WTC11 (cell line): ENCODE measurements at regions not wholly inside any gene's neighbourhood (a gene's known extent, or its start where the extent isn't known, plus 50 kb on each side); places are given as distances from the start of the nearest gene placed in this dataset.
"Not testable (repeated sequence)": the region's sequence is repeated elsewhere in the genome, so short reads cannot be mapped to it uniquely, and the experiment has no call there.

Source experiments
- ETV6 ChIP-seq: sonication (generic); formaldehyde crosslinking; IDR thresholded peaks from 2 replicates; pipeline ENCODE4 v1.8.1; 2022; ENCODE audit warnings: mild to moderate bottlenecking, missing genetic modification reagents
- FOXP1 ChIP-seq: sonication (generic); formaldehyde crosslinking; IDR thresholded peaks from 2 replicates; pipeline ENCODE4 v1.8.0; 2022; ENCODE audit warnings: missing genetic modification reagents, mild to moderate bottlenecking, moderate library complexity, borderline replicate concordance
- SP1 ChIP-seq: sonication (generic); formaldehyde crosslinking; conservative IDR thresholded peaks from 2 replicates; pipeline ENCODE4 v1.8.1; 2022; ENCODE audit warnings: missing genetic modification reagents
- TEAD4 ChIP-seq: sonication (generic); formaldehyde crosslinking; IDR thresholded peaks from 2 replicates; pipeline ENCODE4 v1.8.0; 2022; ENCODE audit warnings: mild to moderate bottlenecking, missing genetic modification reagents
- TF ChIP-seq, protein P1 (sequence below): fragments of 200-600 bp; IDR thresholded peaks from 2 replicates; pipeline ENCODE4 v1.8.0; 2022; ENCODE audit warnings: antibody characterized with exemption

DNA sequence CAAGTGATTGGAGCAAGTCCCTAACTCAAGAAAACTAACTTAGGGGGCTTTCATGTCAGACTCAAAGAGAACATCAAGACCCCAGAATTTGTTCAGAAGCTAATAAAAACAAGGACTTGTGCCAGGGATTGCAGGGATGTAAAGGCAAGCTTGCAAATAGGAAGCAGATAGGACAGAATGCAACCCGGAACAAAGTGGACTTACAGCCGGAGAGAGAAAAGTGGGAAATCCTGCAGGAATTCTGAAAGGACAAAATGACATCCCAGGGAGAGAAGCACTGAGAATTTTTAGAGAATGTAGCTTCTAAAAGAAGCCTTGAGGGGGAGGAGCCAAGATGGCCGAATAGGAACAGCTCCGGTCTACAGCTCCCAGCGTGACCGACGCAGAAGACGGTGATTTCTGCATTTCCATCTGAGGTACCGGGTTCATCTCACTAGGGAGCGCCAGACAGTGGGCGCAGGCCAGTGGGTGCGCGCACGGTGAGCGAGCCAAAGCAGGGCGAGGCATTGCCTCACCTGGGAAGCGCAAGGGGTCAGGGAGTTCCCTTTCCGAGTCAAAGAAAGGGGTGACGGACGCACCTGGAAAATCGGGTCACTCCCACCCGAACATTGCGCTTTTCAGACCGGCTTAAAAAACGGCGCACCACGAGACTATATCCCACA, 195.6 kb upstream of the G2E3 start:
- not testable (repeated sequence) for TF ChIP-seq FOXP1 (CRISPR knock-in tag); ETV6 (CRISPR knock-in tag); SP1; TEAD4 (CRISPR knock-in tag)
- TF ChIP-seq, protein P1, sequence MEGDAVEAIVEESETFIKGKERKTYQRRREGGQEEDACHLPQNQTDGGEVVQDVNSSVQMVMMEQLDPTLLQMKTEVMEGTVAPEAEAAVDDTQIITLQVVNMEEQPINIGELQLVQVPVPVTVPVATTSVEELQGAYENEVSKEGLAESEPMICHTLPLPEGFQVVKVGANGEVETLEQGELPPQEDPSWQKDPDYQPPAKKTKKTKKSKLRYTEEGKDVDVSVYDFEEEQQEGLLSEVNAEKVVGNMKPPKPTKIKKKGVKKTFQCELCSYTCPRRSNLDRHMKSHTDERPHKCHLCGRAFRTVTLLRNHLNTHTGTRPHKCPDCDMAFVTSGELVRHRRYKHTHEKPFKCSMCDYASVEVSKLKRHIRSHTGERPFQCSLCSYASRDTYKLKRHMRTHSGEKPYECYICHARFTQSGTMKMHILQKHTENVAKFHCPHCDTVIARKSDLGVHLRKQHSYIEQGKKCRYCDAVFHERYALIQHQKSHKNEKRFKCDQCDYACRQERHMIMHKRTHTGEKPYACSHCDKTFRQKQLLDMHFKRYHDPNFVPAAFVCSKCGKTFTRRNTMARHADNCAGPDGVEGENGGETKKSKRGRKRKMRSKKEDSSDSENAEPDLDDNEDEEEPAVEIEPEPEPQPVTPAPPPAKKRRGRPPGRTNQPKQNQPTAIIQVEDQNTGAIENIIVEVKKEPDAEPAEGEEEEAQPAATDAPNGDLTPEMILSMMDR = not testable (repeated sequence)
